ENCODE measurements at regions not wholly inside any gene's neighbourhood (a gene's known extent, or its start where the extent isn't known, plus 50 kb on each side); places are given as distances from the start of the nearest gene placed in this dataset.
"Not testable (repeated sequence)": the region's sequence is repeated elsewhere in the genome, so short reads cannot be mapped to it uniquely, and the experiment has no call there.

DNA sequence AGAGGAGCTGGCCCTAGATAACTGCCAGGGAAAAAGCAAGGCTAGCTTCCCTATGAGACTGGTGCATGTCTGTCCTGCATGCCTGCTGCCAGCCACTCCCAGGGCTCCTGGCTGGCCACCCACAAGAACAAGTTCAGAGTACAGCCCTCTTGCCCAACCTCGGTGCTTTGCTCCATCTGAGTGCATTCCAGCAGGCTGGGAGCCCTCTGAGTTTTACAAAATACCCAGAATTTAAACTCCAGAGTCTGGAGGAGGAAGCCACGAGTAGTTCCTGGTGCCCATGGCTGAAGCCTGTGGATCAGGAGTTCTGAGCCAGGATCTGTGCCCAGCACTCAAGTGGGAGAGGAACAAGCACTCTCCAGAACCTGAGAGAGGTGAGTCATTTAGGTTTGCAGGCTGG lies 111.6 kb downstream of the MAGEE2 start:
- Mint-ChIP-seq H3K36me3 (peaks cover 3% of the 10 kb centered on the region), H3K9me3 (peaks cover 10% of the 10 kb centered on the region), H3K4me3 (no peak overlapping the region), H3K27ac (no peak overlapping the region), H3K4me1 (ENCODE audit: low read depth) (no peaks in the 10 kb centered on the region), H3K27me3 (no peaks in the 10 kb centered on the region)
- ChIA-PET CTCF (no interaction called here), POLR2A (no interaction called here)
- intact Hi-C loops (cut with micrococcal nuclease): no loop called here
- no peak for DNase-seq

DNA sequence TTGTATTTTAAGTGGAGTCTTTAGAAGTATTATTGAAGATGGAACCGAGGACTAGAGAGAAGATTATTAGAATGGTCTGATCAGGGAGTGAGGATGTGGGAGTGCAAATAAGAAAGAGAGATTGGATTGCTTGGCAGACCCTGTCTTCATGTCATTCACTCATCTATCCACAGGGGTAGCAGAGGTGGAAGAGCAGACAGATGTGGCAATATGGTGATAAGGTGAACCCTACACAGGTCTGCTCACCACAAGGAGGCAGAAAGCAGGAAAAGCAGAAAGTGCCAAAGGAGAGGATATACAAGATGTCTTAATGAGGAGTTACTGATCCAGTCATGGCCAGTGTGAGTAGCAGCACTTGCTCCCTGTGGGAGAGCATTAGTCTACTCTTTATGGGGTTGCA lies 129.4 kb downstream of the MAGEE2 start:
- intact Hi-C loops (cut with micrococcal nuclease): no loop called here
- no peak overlapping the region for H3K4me3 Mint-ChIP-seq
- DNase-seq: no peak
- ChIA-PET CTCF (no interaction called here), POLR2A (no interaction called here)
- H3K27me3 Mint-ChIP-seq: no peaks in the 10 kb centered on the region
- H3K9me3 Mint-ChIP-seq: peaks cover 4% of the 10 kb centered on the region
- no peaks in the 10 kb centered on the region for H3K36me3 Mint-ChIP-seq
- no peaks in the 10 kb centered on the region for H3K4me1 Mint-ChIP-seq (ENCODE audit: low read depth)
- H3K27ac Mint-ChIP-seq: no peak overlapping the region

DNA sequence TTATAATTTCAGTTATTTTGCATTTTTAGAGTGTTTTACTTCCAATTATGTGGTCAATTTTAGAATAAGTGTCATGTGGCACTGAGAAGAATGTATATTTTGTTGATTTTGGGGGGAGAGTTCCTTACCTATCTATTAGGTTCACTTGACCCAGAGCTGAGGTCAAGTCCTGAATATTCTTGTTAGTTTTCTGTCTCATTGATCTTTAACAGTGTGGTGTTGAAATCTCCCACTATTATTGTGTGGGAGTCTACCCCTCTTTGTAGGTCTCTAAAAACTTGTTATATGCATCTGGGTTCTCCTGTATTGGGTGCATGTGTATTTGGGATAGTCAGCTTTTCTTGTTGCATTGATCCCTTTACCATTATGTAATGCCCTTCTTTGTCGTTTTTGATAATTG lies 127.0 kb upstream of the ZDHHC15 start:
- POLR2A ChIA-PET: no interaction called here
- H3K27ac Mint-ChIP-seq: no peak overlapping the region
- CTCF ChIA-PET: no interaction called here
- no peaks in the 10 kb centered on the region for H3K4me1 Mint-ChIP-seq (ENCODE audit: low read depth)
- no peak for DNase-seq
- H3K9me3 Mint-ChIP-seq: peaks cover 12% of the 10 kb centered on the region
- H3K36me3 Mint-ChIP-seq: peaks cover 5% of the 10 kb centered on the region
- intact Hi-C loops (cut with micrococcal nuclease): no loop called here
- H3K27me3 Mint-ChIP-seq: no peaks in the 10 kb centered on the region
- no peak overlapping the region for H3K4me3 Mint-ChIP-seq

DNA sequence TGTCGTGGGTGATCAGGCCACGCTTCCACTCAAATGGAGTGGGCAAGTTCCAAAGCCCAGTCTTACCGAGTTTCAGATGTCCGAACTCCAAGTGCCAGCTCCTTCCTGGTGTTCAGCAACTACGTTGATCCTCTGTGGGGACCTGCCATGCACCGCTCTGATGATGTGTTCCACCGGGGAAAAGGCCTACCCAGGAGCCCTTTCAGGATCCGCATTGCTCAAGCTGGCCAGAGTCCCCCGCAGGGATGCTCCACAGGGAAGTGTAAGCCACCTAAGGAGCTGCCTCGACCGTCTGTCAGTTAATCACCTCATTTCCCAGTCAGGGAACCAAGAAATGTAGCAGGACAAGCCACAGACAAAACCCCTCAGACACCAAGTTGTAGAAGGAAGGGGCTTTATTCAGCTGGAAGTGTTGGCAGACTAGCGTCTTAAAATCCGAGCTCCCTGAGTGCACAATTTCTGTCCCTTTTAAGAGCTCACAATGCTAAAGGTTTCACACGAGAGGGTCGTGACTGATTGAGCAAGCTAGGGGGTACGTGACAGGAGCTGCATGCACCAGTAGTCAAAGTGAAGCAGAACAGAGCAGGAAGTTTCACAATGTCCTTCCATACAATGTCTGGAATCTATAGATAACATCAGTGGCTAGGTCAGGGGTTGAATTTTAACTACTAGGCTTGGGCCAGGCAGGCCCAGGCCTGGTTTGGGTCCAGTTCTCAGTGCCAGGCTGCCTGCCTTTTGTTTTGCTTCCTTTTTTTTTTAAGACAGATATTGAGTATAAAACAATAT lies 126.2 kb upstream of the ZDHHC15 start:
- ChIA-PET CTCF (no interaction called here), POLR2A (no interaction called here)
- H3K27me3 Mint-ChIP-seq: no peaks in the 10 kb centered on the region
- peaks cover 12% of the 10 kb centered on the region for H3K9me3 Mint-ChIP-seq
- no peaks in the 10 kb centered on the region for H3K4me1 Mint-ChIP-seq (ENCODE audit: low read depth)
- H3K27ac Mint-ChIP-seq: no peak overlapping the region
- DNase-seq: no peak
- H3K4me3 Mint-ChIP-seq: no peak overlapping the region
- H3K36me3 Mint-ChIP-seq: peaks cover 7% of the 10 kb centered on the region
- intact Hi-C loops (cut with micrococcal nuclease): no loop called here

DNA sequence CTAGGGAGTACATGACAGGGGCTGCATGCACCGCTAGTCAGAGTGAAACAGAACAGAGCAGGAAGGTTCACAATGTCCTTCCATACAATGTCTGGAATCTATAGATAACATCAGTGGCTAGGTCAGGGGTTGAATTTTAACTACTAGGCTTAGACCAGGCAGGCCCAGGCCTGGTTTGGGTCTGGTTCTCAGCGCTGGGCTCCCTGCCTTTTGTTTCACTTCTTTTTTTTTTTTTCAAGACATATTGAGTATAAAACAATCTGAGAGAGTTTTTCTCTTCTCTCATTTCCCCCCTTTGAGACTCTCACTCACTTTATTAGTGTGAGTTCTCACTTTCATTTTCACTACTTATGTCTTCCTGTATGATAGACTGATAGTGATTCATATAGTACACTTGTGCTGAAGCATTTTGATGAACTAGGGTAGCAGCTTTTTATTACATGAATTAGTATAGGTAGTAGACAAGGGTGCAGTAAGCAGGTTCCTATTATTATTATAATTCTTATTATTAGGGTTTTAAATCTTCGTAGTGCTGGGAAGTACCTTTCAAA lies 120.0 kb upstream of the ZDHHC15 start:
- Mint-ChIP-seq H3K36me3 (peaks cover 5% of the 10 kb centered on the region), H3K4me1 (ENCODE audit: low read depth) (no peaks in the 10 kb centered on the region), H3K9me3 (peaks cover 19% of the 10 kb centered on the region), H3K4me3 (no peak overlapping the region), H3K27ac (no peak overlapping the region), H3K27me3 (no peaks in the 10 kb centered on the region)
- ChIA-PET POLR2A (no interaction called here), CTCF (no interaction called here)
- intact Hi-C loops (cut with micrococcal nuclease): no loop called here
- no peak for DNase-seq

DNA sequence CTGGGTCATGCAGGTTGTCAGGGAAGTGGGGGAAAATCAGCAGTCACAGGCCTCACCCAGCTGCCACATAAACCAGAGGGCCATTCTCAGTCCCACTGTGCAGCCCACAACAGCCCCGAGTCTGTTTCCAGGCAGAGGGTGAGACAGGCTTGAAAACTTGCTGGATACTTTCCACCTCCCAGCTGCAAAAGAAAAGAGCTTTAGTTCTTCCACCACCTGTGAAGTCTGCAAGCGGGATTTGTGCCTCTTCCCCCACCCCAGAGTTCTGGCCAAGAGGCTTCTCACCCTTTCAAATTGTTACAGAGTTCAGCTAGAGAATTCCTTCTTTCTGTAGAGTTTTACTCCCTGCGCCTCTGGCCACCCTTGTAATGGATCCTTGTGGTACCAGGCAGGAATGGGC lies 115.5 kb upstream of the ZDHHC15 start:
- peaks cover 17% of the 10 kb centered on the region for H3K9me3 Mint-ChIP-seq
- no peaks in the 10 kb centered on the region for H3K27me3 Mint-ChIP-seq
- no peak for DNase-seq
- no peaks in the 10 kb centered on the region for H3K4me1 Mint-ChIP-seq (ENCODE audit: low read depth)
- POLR2A ChIA-PET: no interaction called here
- intact Hi-C loops (cut with micrococcal nuclease): no loop called here
- H3K27ac Mint-ChIP-seq: no peak overlapping the region
- CTCF ChIA-PET: no interaction called here
- H3K4me3 Mint-ChIP-seq: no peak overlapping the region
- H3K36me3 Mint-ChIP-seq: peaks cover 5% of the 10 kb centered on the region

DNA sequence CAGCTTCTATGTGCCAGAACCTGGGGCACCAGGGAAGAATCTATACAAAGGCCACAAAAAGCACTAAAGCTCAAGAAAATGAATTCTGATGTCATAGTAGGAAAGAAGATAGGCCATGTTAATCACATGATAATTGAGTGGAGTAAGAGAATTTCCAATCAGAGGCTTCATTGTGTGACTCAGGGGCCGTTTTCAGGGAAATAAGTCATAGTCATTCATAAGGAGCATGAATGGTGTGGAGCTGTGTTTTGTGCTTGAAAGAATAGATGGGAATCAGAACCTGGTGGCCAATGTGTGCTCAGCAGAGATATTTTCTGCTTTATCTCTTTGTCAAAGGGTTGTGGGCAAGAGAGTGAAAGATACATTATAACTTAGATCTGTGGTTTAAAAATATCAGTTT lies 102.4 kb upstream of the ZDHHC15 start:
- Mint-ChIP-seq H3K27ac (no peak overlapping the region), H3K4me1 (ENCODE audit: low read depth) (no peaks in the 10 kb centered on the region), H3K4me3 (no peak overlapping the region), H3K9me3 (peaks cover 2% of the 10 kb centered on the region), H3K27me3 (no peaks in the 10 kb centered on the region), H3K36me3 (no peaks in the 10 kb centered on the region)
- ChIA-PET POLR2A (no interaction called here), CTCF (no interaction called here)
- DNase-seq: no peak
- intact Hi-C loops (cut with micrococcal nuclease): no loop called here

DNA sequence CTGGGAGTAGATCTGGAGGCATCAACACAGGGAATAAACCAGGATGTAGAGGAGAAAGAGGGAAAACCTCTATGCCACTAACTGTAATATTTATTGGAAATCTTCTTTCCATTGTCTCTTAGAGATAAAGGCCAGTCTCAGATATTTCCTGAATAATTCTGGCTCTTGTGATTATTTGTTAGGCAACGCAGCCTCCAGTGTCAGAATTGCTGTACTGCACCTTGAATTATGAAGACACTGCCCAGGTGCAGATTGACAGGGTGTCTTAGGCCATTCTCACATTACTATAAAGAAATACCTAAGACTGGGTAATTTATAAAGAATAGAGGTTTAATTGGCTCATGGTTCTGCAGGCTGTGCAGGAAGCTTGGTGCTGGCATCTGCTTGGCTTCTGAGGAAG lies 100.7 kb upstream of the ZDHHC15 start:
- Mint-ChIP-seq H3K36me3 (no peaks in the 10 kb centered on the region), H3K27me3 (no peaks in the 10 kb centered on the region), H3K4me3 (no peak overlapping the region), H3K9me3 (peaks cover 5% of the 10 kb centered on the region), H3K4me1 (ENCODE audit: low read depth) (no peaks in the 10 kb centered on the region), H3K27ac (no peak overlapping the region)
- POLR2A ChIA-PET: no interaction called here
- intact Hi-C loops (cut with micrococcal nuclease): no loop called here
- CTCF ChIA-PET: no interaction called here
- no peak for DNase-seq

DNA sequence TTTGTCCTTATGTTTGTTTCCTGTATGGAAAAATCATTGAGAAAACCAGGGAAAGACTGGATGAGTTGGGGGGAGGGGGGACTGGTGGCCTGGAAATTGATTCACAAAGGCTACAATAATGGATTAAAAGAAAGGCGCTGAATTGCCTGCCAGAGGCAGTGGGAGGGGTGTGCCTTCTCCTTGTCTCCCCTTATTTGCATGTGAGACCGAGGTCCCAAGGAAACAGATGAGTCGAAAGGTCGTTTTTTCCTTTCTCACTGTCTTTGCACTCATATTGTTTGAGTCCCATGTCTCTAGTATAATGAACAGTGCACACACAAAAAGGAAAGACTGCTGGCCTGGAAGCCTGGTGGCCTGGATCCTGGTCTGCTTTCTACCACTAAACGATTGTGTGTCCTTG lies 86.6 kb upstream of the ZDHHC15 start:
- H3K27me3 Mint-ChIP-seq: no peaks in the 10 kb centered on the region
- POLR2A ChIA-PET: no interaction called here
- no peak overlapping the region for H3K4me3 Mint-ChIP-seq
- intact Hi-C loops (cut with micrococcal nuclease): loop anchor here (10.0 kb wide), 1 partner anchor 575 kb away; no protein-coding TSS in a partner anchor
- no peaks in the 10 kb centered on the region for H3K4me1 Mint-ChIP-seq (ENCODE audit: low read depth)
- H3K9me3 Mint-ChIP-seq: peaks cover 6% of the 10 kb centered on the region
- H3K36me3 Mint-ChIP-seq: peaks cover 4% of the 10 kb centered on the region
- DNase-seq: no peak
- no peak overlapping the region for H3K27ac Mint-ChIP-seq
- CTCF ChIA-PET: no interaction called here

DNA sequence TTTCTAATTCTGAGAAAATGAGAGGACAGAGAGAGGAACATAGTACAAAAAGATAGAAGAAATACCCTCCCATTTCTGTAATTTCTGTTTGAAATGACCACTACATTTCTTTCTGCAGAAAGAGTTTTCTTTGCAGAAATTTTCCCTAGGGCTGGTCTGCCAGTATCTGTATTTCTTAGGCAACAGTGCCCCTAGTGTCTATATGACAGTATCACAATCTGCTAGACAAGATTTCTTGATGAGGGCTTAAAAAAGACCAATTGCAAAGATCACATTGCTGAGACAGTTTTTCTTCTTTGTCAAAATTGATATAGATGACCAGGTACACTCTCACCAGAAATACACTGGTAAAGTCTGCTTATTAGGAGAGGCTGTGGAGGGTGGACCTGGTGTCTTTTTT lies 81.0 kb upstream of the ZDHHC15 start:
- no peak for DNase-seq
- CTCF ChIA-PET: no interaction called here
- Mint-ChIP-seq H3K4me1 (ENCODE audit: low read depth) (no peaks in the 10 kb centered on the region), H3K27ac (no peak overlapping the region), H3K4me3 (no peak overlapping the region), H3K9me3 (peaks cover 3% of the 10 kb centered on the region), H3K27me3 (no peaks in the 10 kb centered on the region), H3K36me3 (no peaks in the 10 kb centered on the region)
- POLR2A ChIA-PET: no interaction called here
- intact Hi-C loops (cut with micrococcal nuclease): loop anchor here (5.0 to 10.0 kb wide), 2 partner anchors 569 to 1052 kb away; no protein-coding TSS in a partner anchor

DNA sequence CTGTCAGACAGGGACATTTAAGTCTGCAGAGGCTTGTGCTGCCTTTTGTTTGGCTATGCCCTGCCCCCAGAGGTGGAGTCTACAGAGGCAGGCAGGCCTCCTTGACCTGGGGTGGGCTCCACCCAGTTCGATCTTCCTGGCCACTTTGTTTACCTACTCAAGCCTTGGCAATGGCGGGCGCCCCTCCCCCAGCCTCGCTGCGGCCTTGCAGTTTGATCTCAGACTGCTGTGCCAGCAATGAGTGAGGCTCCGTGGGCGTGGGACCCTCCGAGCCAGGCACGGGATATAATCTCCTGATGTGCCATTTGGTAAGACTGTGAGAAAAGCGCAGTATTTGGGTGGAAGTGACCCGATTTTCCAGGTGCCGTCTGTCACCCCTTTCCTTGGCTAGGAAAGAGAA lies 79.2 kb upstream of the ZDHHC15 start:
- H3K4me1 Mint-ChIP-seq (ENCODE audit: low read depth); H3K36me3 Mint-ChIP-seq; H3K27me3 Mint-ChIP-seq; H3K4me3 Mint-ChIP-seq; DNase-seq; POLR2A ChIA-PET; CTCF ChIA-PET; H3K9me3 Mint-ChIP-seq; H3K27ac Mint-ChIP-seq: not testable (repeated sequence)
- intact Hi-C loops (cut with micrococcal nuclease): loop anchor here (5.0 to 10.0 kb wide), 2 partner anchors 567 to 1050 kb away; no protein-coding TSS in a partner anchor

DNA sequence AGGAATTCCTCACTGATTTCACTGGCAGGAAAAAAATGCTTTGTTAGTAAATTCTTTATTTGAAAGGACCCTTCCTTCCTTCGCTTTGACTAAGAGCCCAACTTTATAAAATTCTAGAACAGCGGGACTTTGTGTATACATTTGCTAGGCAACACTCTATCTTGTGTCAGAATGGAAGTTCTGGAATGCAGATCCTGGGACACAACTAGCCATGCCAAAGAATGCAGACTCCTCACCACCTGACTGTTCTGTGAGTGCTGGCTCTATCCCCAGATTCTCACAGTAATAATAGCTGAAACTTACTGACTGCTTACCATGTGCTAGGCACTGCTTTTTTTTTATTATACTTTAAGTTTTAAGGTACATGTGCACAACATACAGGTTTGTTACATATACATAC lies 73.3 kb upstream of the ZDHHC15 start:
- H3K27ac Mint-ChIP-seq: no peak overlapping the region

DNA sequence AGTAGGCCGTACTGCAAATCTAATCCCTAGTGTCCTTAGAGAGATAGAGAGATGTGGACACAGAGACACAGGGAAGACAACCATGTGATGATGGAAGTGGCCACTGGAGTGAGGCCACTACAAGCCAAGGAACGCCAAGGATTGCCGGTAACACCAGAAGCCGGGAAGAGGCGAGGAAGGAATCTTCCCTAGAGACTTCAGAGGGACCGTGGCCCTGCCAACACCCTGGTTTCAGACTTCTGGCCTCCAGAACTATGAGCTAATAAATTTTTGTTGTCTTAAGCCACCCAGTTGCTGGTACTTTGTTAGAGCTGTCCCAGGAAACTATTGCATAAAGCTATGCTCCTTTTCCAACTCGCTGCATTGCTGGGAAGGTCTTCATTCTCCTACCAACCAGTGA lies 70.3 kb upstream of the ZDHHC15 start:
- H3K4me1 Mint-ChIP-seq (ENCODE audit: low read depth); POLR2A ChIA-PET; H3K4me3 Mint-ChIP-seq; H3K27me3 Mint-ChIP-seq; H3K36me3 Mint-ChIP-seq; DNase-seq; intact Hi-C loops (cut with micrococcal nuclease); H3K27ac Mint-ChIP-seq; CTCF ChIA-PET: not testable (repeated sequence)
- H3K9me3 Mint-ChIP-seq: peaks cover 15% of the 10 kb centered on the region

More for the DNA sequence above, 73.3 kb upstream of the ZDHHC15 start:
- no peak for DNase-seq
- Mint-ChIP-seq H3K27me3 (no peaks in the 10 kb centered on the region), H3K4me3 (no peak overlapping the region), H3K4me1 (ENCODE audit: low read depth) (no peaks in the 10 kb centered on the region), H3K9me3 (peaks cover 9% of the 10 kb centered on the region), H3K36me3 (no peaks in the 10 kb centered on the region)
- ChIA-PET CTCF (no interaction called here), POLR2A (no interaction called here)
- intact Hi-C loops (cut with micrococcal nuclease): no loop called here

Data from activated CD4-positive, alpha-beta memory T cell treated with anti-CD3 and anti-CD28 coated beads for 36 hours (primary cell).